Stimulated activated memory B cell treated with anti-CD40 and anti-IgM and Interleukin-4, amounts not matched to agents 10 μg/mL and 1 μg/mL and 100 μg/mL, for 72 hours (primary cell): ENCODE measurements at regions not wholly inside any gene's neighbourhood (a gene's known extent, or its start where the extent isn't known, plus 50 kb on each side); places are given as distances from the start of the nearest gene placed in this dataset.

Experiments
- ATAC-seq: fragments of 150-1000 bp; cut with Tn5 transposase; 2 replicates; pipeline ENCODE4 v1.10.0; 2021
- H3K27ac Mint-ChIP-seq: one replicate; pipeline ENCODE4 v1.8.0; 2022; ENCODE audit warnings: mild to moderate bottlenecking, mixed read lengths
- H3K27me3 Mint-ChIP-seq: one replicate; pipeline ENCODE4 v1.8.0; 2022; ENCODE audit warnings: mixed read lengths
- H3K36me3 Mint-ChIP-seq: one replicate; pipeline ENCODE4 v1.8.0; 2022; ENCODE audit warnings: mixed read lengths
- H3K4me1 Mint-ChIP-seq: one replicate; pipeline ENCODE4 v1.8.0; 2022; ENCODE audit warnings: mixed read lengths
- H3K4me3 Mint-ChIP-seq: one replicate; pipeline ENCODE4 v1.8.0; 2022; ENCODE audit warnings: mild to moderate bottlenecking, moderate library complexity, mixed read lengths
- H3K9me3 Mint-ChIP-seq: one replicate; pipeline ENCODE4 v1.8.0; 2022; ENCODE audit warnings: mixed read lengths

- no peaks in the 10 kb centered on the region for H3K4me1 Mint-ChIP-seq
- no peaks in the 10 kb centered on the region for H3K27me3 Mint-ChIP-seq
- no peak overlapping the region for H3K27ac Mint-ChIP-seq
- H3K4me3 Mint-ChIP-seq: no peak overlapping the region
- no peak for ATAC-seq
- H3K36me3 Mint-ChIP-seq: no peaks in the 10 kb centered on the region
- H3K9me3 Mint-ChIP-seq: no peaks in the 10 kb centered on the region
These were observed 152.8 kb upstream of the TRPC7 start for GRCh38 chr5:136518174-136518573.

GRCh38 chr5:136517755-136518154 lies 152.4 kb upstream of the TRPC7 start:
- H3K36me3 Mint-ChIP-seq: no peaks in the 10 kb centered on the region
- no peak for ATAC-seq
- no peak overlapping the region for H3K27ac Mint-ChIP-seq
- no peaks in the 10 kb centered on the region for H3K27me3 Mint-ChIP-seq
- no peaks in the 10 kb centered on the region for H3K4me1 Mint-ChIP-seq
- H3K4me3 Mint-ChIP-seq: no peak overlapping the region
- no peaks in the 10 kb centered on the region for H3K9me3 Mint-ChIP-seq

GRCh38 chr5:136516637-136517036 lies 151.3 kb upstream of the TRPC7 start:
- no peaks in the 10 kb centered on the region for H3K36me3 Mint-ChIP-seq
- ATAC-seq: no peak
- H3K27ac Mint-ChIP-seq: no peak overlapping the region
- no peaks in the 10 kb centered on the region for H3K27me3 Mint-ChIP-seq
- H3K4me3 Mint-ChIP-seq: no peak overlapping the region
- no peaks in the 10 kb centered on the region for H3K4me1 Mint-ChIP-seq
- no peaks in the 10 kb centered on the region for H3K9me3 Mint-ChIP-seq

GRCh38 chr5:136513430-136513829 lies 148.1 kb upstream of the TRPC7 start:
- no peaks in the 10 kb centered on the region for H3K9me3 Mint-ChIP-seq
- H3K27me3 Mint-ChIP-seq: no peaks in the 10 kb centered on the region
- no peaks in the 10 kb centered on the region for H3K36me3 Mint-ChIP-seq
- ATAC-seq: no peak
- no peak overlapping the region for H3K4me3 Mint-ChIP-seq
- no peaks in the 10 kb centered on the region for H3K4me1 Mint-ChIP-seq
- H3K27ac Mint-ChIP-seq: no peak overlapping the region

- Mint-ChIP-seq H3K36me3 (no peaks in the 10 kb centered on the region), H3K4me3 (no peak overlapping the region), H3K27ac (no peak overlapping the region), H3K27me3 (no peaks in the 10 kb centered on the region), H3K9me3 (no peaks in the 10 kb centered on the region), H3K4me1 (no peaks in the 10 kb centered on the region)
- ATAC-seq: no peak
These were observed 145.7 kb upstream of the TRPC7 start for GRCh38 chr5:136511046-136511445.

GRCh38 chr5:136510481-136510880 lies 145.1 kb upstream of the TRPC7 start:
- H3K4me3 Mint-ChIP-seq: no peak overlapping the region

GRCh38 chr5:136506131-136506530 lies 140.8 kb upstream of the TRPC7 start:
- no peaks in the 10 kb centered on the region for H3K36me3 Mint-ChIP-seq
- no peak for ATAC-seq
- H3K4me3 Mint-ChIP-seq: no peak overlapping the region
- H3K27me3 Mint-ChIP-seq: no peaks in the 10 kb centered on the region
- H3K9me3 Mint-ChIP-seq: no peaks in the 10 kb centered on the region
- no peak overlapping the region for H3K27ac Mint-ChIP-seq
- H3K4me1 Mint-ChIP-seq: no peaks in the 10 kb centered on the region

More at GRCh38 chr5:136510481-136510880, 145.1 kb upstream of the TRPC7 start:
- Mint-ChIP-seq H3K36me3 (no peaks in the 10 kb centered on the region), H3K27me3 (no peaks in the 10 kb centered on the region), H3K9me3 (no peaks in the 10 kb centered on the region), H3K4me1 (no peaks in the 10 kb centered on the region), H3K27ac (no peak overlapping the region)
- ATAC-seq: no peak

- Mint-ChIP-seq H3K4me1 (no peaks in the 10 kb centered on the region), H3K9me3 (peaks cover 9% of the 10 kb centered on the region), H3K36me3 (no peaks in the 10 kb centered on the region), H3K27ac (no peak overlapping the region), H3K27me3 (no peaks in the 10 kb centered on the region), H3K4me3 (no peak overlapping the region)
- no peak for ATAC-seq
These were observed 135.8 kb upstream of the TRPC7 start for GRCh38 chr5:136501133-136501532.

- H3K4me3 Mint-ChIP-seq: no peak overlapping the region
These were observed 127.2 kb upstream of the TRPC7 start for GRCh38 chr5:136492587-136492986.

GRCh38 chr5:136491806-136492205 lies 126.5 kb upstream of the TRPC7 start:
- Mint-ChIP-seq H3K4me3 (no peak overlapping the region), H3K9me3 (peaks cover 9% of the 10 kb centered on the region), H3K36me3 (no peaks in the 10 kb centered on the region), H3K27ac (no peak overlapping the region), H3K27me3 (no peaks in the 10 kb centered on the region), H3K4me1 (no peaks in the 10 kb centered on the region)
- no peak for ATAC-seq

More at GRCh38 chr5:136492587-136492986, 127.2 kb upstream of the TRPC7 start:
- no peak for ATAC-seq
- Mint-ChIP-seq H3K9me3 (peaks cover 9% of the 10 kb centered on the region), H3K27me3 (no peaks in the 10 kb centered on the region), H3K4me1 (no peaks in the 10 kb centered on the region), H3K36me3 (no peaks in the 10 kb centered on the region), H3K27ac (no peak overlapping the region)

- H3K27me3 Mint-ChIP-seq: no peaks in the 10 kb centered on the region
- H3K9me3 Mint-ChIP-seq: peaks cover 6% of the 10 kb centered on the region
- no peak overlapping the region for H3K4me3 Mint-ChIP-seq
- H3K27ac Mint-ChIP-seq: no peak overlapping the region
- H3K4me1 Mint-ChIP-seq: no peaks in the 10 kb centered on the region
- no peaks in the 10 kb centered on the region for H3K36me3 Mint-ChIP-seq
- no peak for ATAC-seq
These were observed 119.5 kb upstream of the TRPC7 start for GRCh38 chr5:136484808-136485325.

GRCh38 chr5:136482206-136482605 lies 116.9 kb upstream of the TRPC7 start:
- no peak for ATAC-seq
- no peaks in the 10 kb centered on the region for H3K4me1 Mint-ChIP-seq
- H3K36me3 Mint-ChIP-seq: no peaks in the 10 kb centered on the region
- H3K9me3 Mint-ChIP-seq: peaks cover 2% of the 10 kb centered on the region
- no peak overlapping the region for H3K27ac Mint-ChIP-seq
- no peaks in the 10 kb centered on the region for H3K27me3 Mint-ChIP-seq
- no peak overlapping the region for H3K4me3 Mint-ChIP-seq

GRCh38 chr5:136474466-136474865 lies 109.1 kb upstream of the TRPC7 start:
- no peaks in the 10 kb centered on the region for H3K36me3 Mint-ChIP-seq

GRCh38 chr5:136467632-136468031 lies 102.3 kb upstream of the TRPC7 start:
- Mint-ChIP-seq H3K27me3 (no peaks in the 10 kb centered on the region), H3K9me3 (peaks cover 4% of the 10 kb centered on the region), H3K36me3 (no peaks in the 10 kb centered on the region), H3K4me1 (no peaks in the 10 kb centered on the region), H3K4me3 (no peak overlapping the region), H3K27ac (no peak overlapping the region)
- ATAC-seq: no peak

More at GRCh38 chr5:136474466-136474865, 109.1 kb upstream of the TRPC7 start:
- ATAC-seq: no peak
- no peak overlapping the region for H3K4me3 Mint-ChIP-seq
- H3K4me1 Mint-ChIP-seq: no peaks in the 10 kb centered on the region
- H3K27ac Mint-ChIP-seq: no peak overlapping the region
- H3K9me3 Mint-ChIP-seq: peaks cover 11% of the 10 kb centered on the region
- H3K27me3 Mint-ChIP-seq: no peaks in the 10 kb centered on the region

- H3K4me3 Mint-ChIP-seq: no peak overlapping the region
- H3K9me3 Mint-ChIP-seq: no peaks in the 10 kb centered on the region
- H3K27me3 Mint-ChIP-seq: no peaks in the 10 kb centered on the region
- no peaks in the 10 kb centered on the region for H3K4me1 Mint-ChIP-seq
- no peak for ATAC-seq
- no peaks in the 10 kb centered on the region for H3K36me3 Mint-ChIP-seq
- no peak overlapping the region for H3K27ac Mint-ChIP-seq
These were observed 100.7 kb upstream of the TRPC7 start for GRCh38 chr5:136466041-136466415.

- Mint-ChIP-seq H3K27ac (no peak overlapping the region), H3K4me3 (no peak overlapping the region), H3K27me3 (no peaks in the 10 kb centered on the region), H3K36me3 (no peaks in the 10 kb centered on the region), H3K4me1 (no peaks in the 10 kb centered on the region), H3K9me3 (peaks cover 3% of the 10 kb centered on the region)
- ATAC-seq: no peak
These were observed 93.1 kb upstream of the TRPC7 start for GRCh38 chr5:136458481-136458880.
